GM23338 (cell line): ENCODE measurements at regions not wholly inside any gene's neighbourhood (a gene's known extent, or its start where the extent isn't known, plus 50 kb on each side); places are given as distances from the start of the nearest gene placed in this dataset.

ENCODE experiments used
- ATAC-seq: fragments of 200-7000 bp; cut with Tn5 transposase; 3 replicates; pipeline ENCODE4 v1.9.1; 2020
- DNase-seq: peaks from one replicate; pipeline ENCODE4 v3.0.0-alpha.2; 2015; ENCODE audit warnings: low spot score
- H2AFZ ChIP-seq: fragments of 200-600 bp; sonication (generic); 2 replicates; pipeline ENCODE4 v1.8.0; 2016; ENCODE audit warnings: antibody characterized with exemption, mild to moderate bottlenecking, moderate library complexity
- H3F3A ChIP-seq: fragments of 200-600 bp; sonication (generic); replicated peaks from 2 replicates; pipeline ENCODE4 v1.8.0; 2017; ENCODE audit warnings: antibody characterized with exemption, mixed run types, low read depth
- H3K27ac ChIP-seq: fragments of 200-600 bp; sonication (generic); 2 replicates; pipeline ENCODE4 v1.6.1; 2016; ENCODE audit warnings: low read depth
- H3K27me3 ChIP-seq: fragments of 200-600 bp; sonication (generic); 2 replicates; pipeline ENCODE4 v1.8.0; 2016; ENCODE audit warnings: mild to moderate bottlenecking, mixed run types, moderate library complexity; ENCODE audit not compliant: insufficient read depth
- H3K36me3 ChIP-seq: fragments of 200-600 bp; sonication (generic); 2 replicates; pipeline ENCODE4 v1.8.0; 2016; ENCODE audit warnings: mild to moderate bottlenecking; ENCODE audit not compliant: insufficient read depth
- H3K4me1 ChIP-seq: fragments of 200-600 bp; sonication (generic); 2 replicates; pipeline ENCODE4 v1.8.0; 2016; ENCODE audit warnings: mild to moderate bottlenecking, moderate library complexity; ENCODE audit not compliant: insufficient read depth
- H3K4me2 ChIP-seq: fragments of 200-600 bp; sonication (generic); 2 replicates; pipeline ENCODE4 v1.7.1; 2017; ENCODE audit warnings: mixed run types
- H3K4me3 ChIP-seq: fragments of 200-600 bp; sonication (generic); 2 replicates; pipeline ENCODE4 v1.6.1; 2016; ENCODE audit warnings: mixed run types
- H3K79me2 ChIP-seq: fragments of 200-600 bp; sonication (generic); replicated peaks from 2 replicates; pipeline ENCODE4 v1.8.0; 2017; ENCODE audit warnings: mild to moderate bottlenecking; ENCODE audit not compliant: insufficient read depth
- H3K9me2 ChIP-seq: fragments of 200-600 bp; sonication (generic); 2 replicates; pipeline ENCODE4 v1.8.0; 2017; ENCODE audit not compliant: insufficient read depth
- H4K20me1 ChIP-seq: fragments of 200-600 bp; sonication (generic); replicated peaks from 2 replicates; pipeline ENCODE4 v1.8.0; 2017; ENCODE audit warnings: mild to moderate bottlenecking; ENCODE audit not compliant: insufficient read depth
- H3K27ac Mint-ChIP-seq: 2 replicates; pipeline ENCODE4 v1.8.0; 2020; ENCODE audit warnings: inconsistent platforms, mild to moderate bottlenecking, moderate library complexity, mixed read lengths
- H3K27me3 Mint-ChIP-seq: 3 replicates; pipeline ENCODE4 v1.8.0; 2022; ENCODE audit warnings: low read depth, mild to moderate bottlenecking, moderate library complexity, mixed read lengths, inconsistent platforms; ENCODE audit not compliant: insufficient read depth, poor library complexity
- H3K36me3 Mint-ChIP-seq: 3 replicates; pipeline ENCODE4 v1.8.0; 2021; ENCODE audit warnings: low read depth, mild to moderate bottlenecking, inconsistent platforms, moderate library complexity, mixed read lengths
- H3K4me1 Mint-ChIP-seq: 3 replicates; pipeline ENCODE4 v1.8.0; 2020; ENCODE audit warnings: mild to moderate bottlenecking, inconsistent platforms, mixed read lengths
- H3K4me3 Mint-ChIP-seq: 3 replicates; pipeline ENCODE4 v1.8.0; 2021; ENCODE audit warnings: moderate library complexity, mild to moderate bottlenecking, inconsistent platforms, mixed read lengths
- H3K9me3 Mint-ChIP-seq: 3 replicates; pipeline ENCODE4 v1.8.0; 2020; ENCODE audit warnings: moderate library complexity, mild to moderate bottlenecking, inconsistent platforms, mixed read lengths
- EZH2 ChIP-seq: fragments of 200-600 bp; sonication (generic); IDR thresholded peaks from one replicate; pipeline ENCODE4 v1.8.0; 2017; ENCODE audit warnings: antibody characterized with exemption, mild to moderate bottlenecking, low read depth; ENCODE audit not compliant: unreplicated experiment
- EZH2phosphoT487 ChIP-seq: fragments of 200-600 bp; sonication (generic); IDR thresholded peaks from one replicate; pipeline ENCODE4 v1.8.1; 2018; ENCODE audit warnings: antibody characterized with exemption; ENCODE audit not compliant: unreplicated experiment
- JUNB ChIP-seq: IDR thresholded peaks from one replicate; pipeline ENCODE4 v1.6.1; 2016; ENCODE audit warnings: antibody characterized with exemption; ENCODE audit not compliant: unreplicated experiment
- NANOG ChIP-seq: IDR thresholded peaks from 2 replicates; pipeline ENCODE4 v1.6.1; 2016; ENCODE audit warnings: antibody characterized with exemption, borderline replicate concordance
- STAT1 ChIP-seq: IDR thresholded peaks from one replicate; pipeline ENCODE4 v1.6.1; 2016; ENCODE audit warnings: antibody characterized with exemption; ENCODE audit not compliant: unreplicated experiment
- ZNF114 ChIP-seq: fragments of 250-450 bp; sonication (Bioruptor Pico); IDR thresholded peaks from 2 replicates; pipeline ENCODE4 v1.5.0; 2020; ENCODE audit warnings: mild to moderate bottlenecking, moderate library complexity
- ZNF331 ChIP-seq: fragments of 250-450 bp; sonication (Bioruptor Pico); IDR thresholded peaks from 2 replicates; pipeline ENCODE4 v1.5.0; 2020; ENCODE audit warnings: low read depth, mild to moderate bottlenecking, moderate library complexity
- TF ChIP-seq, protein P1 (sequence below): IDR thresholded peaks from one replicate; pipeline ENCODE4 v1.6.1; 2018; ENCODE audit warnings: antibody characterized with exemption; ENCODE audit not compliant: unreplicated experiment
- TF ChIP-seq, protein P2 (sequence below), 2 experiments: fragments of 200-600 bp in 1 of 2; sonication (generic) in 1 of 2; conservative IDR thresholded peaks; 2 replicates each; pipeline versions ENCODE4 v1.5.1 to v1.6.1; 2016 to 2017; ENCODE audit warnings: antibody characterized with exemption in 2 of 2, low read depth in 2 of 2, mild to moderate bottlenecking in 2 of 2, moderate library complexity in 1 of 2
- TF ChIP-seq, protein P3 (sequence below): IDR thresholded peaks from 2 replicates; pipeline ENCODE4 v1.6.1; 2016; ENCODE audit warnings: antibody characterized with exemption

DNA sequence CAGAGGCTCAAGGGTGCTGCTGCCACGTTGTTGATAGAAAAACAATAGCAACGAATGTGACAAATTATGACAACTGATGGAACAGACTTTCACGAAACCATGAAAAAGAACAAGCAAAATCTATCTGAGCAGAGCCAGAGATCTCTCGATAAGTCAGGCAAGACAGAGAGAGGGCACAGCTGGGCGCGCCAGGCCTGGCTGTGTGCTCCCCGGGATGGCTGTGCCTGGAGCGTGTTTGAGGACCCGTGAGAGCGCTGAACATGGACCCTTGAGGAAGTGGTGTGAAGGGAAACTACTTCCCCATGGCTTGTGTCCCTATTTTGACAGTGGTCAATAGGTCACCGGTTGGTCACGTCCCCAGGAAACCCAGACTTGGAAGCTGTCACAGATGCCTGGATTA is 83.1 kb upstream of the FGF3 start (continued):
- TF ChIP-seq JUNB: no peak
- no peak for TF ChIP-seq STAT1
- TF ChIP-seq NANOG: no peak

DNA sequence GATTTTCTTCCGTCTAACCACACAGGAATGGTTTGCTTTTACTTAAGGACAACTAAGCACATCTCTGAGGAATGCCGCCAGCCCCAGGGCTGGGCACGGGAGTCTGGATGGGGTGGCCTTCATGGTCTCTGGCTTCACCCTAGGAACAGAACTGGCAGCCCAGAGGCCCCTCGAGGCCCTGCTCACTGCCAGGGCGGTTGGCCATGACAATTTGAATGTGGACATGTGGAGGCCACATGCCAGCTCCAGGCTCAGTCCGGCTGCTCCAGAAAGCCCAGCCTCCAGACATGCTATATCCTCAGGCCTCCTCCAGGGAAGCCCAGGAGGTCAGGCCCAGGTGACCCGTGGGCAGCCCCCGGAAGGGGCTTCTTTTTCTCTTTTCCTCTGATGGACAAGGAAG is 84.0 kb upstream of the FGF3 start:
- Histone ChIP-seq H3K27me3 (no peaks in the 10 kb centered on the region), H4K20me1 (no peaks in the 10 kb centered on the region), H2AFZ (no peak overlapping the region), H3F3A (no peaks in the 10 kb centered on the region), H3K9me2 (no peaks in the 10 kb centered on the region), H3K79me2 (no peaks in the 10 kb centered on the region), H3K27ac (no peak overlapping the region), H3K4me3 (no peak overlapping the region), H3K36me3 (no peaks in the 10 kb centered on the region), H3K4me1 (no peaks in the 10 kb centered on the region), H3K4me2 (no peak overlapping the region)
- Mint-ChIP-seq H3K4me3 (no peak overlapping the region), H3K27me3 (peaks cover 3% of the 10 kb centered on the region), H3K27ac (no peak overlapping the region), H3K36me3 (no peaks in the 10 kb centered on the region; the same call in 2 of the 3 replicates), H3K4me1 (peaks cover 2% of the 10 kb centered on the region; the same call in 1 of the 3 replicates), H3K9me3 (peaks cover 2% of the 10 kb centered on the region; the same call in 2 of the 3 replicates)
- no peak for ATAC-seq
- TF ChIP-seq EZH2: no peak
- DNase-seq: no peak

DNA sequence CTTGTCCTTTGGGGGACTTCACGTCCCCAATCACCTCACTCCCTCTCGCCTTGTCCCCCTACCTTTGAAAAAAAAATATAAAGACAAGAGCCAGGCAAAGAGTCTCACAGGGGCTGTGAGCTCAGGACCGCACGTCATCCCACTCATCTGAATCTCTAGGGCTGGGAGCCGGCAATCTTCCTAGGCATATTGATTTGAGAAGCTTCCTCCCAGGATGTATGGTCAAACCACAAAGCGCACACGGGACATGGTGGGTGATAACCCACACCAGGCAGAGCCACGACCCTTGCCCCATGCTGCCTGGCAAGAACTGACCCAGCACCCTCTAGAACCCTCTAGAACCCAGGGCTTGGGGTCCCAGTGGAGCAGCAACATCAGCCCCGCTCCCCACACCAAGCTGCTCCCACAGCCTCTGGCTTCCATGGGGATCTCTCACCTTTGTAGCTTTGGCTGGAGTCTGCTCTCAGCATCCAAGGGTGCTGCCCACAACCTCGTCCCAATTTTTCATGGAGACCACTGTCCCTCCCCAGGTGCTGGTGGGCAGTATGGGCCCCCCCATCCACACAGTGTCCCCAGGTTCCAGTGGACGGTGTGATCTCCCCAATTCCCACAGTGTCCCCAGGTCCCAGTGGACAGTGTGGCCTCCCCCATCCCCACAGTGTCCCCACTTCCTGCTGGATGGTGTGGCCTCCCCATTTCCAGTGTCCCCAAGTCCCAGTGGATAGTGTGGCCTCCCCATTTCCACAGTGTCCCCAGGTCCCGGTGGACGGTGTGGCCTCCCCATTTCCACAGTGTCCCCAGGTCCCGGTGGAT is 85.2 kb upstream of the FGF3 start:
- H3K4me1 ChIP-seq: no peaks in the 10 kb centered on the region
- no peaks in the 10 kb centered on the region for H3K27me3 ChIP-seq
- H3F3A ChIP-seq: no peaks in the 10 kb centered on the region
- ATAC-seq: no peak
- no peaks in the 10 kb centered on the region for H3K79me2 ChIP-seq
- Mint-ChIP-seq H3K27me3 (peaks cover 3% of the 10 kb centered on the region), H3K4me1 (peaks cover 2% of the 10 kb centered on the region; the same call in 1 of the 3 replicates), H3K36me3 (no peaks in the 10 kb centered on the region), H3K4me3 (no peak overlapping the region), H3K9me3 (no peaks in the 10 kb centered on the region), H3K27ac (no peak overlapping the region)
- H3K4me2 ChIP-seq: no peak overlapping the region
- no peaks in the 10 kb centered on the region for H3K9me2 ChIP-seq
- no peaks in the 10 kb centered on the region for H3K36me3 ChIP-seq
- no peak overlapping the region for H2AFZ ChIP-seq
- H3K27ac ChIP-seq: no peak overlapping the region
- no peak overlapping the region for H3K4me3 ChIP-seq
- no peaks in the 10 kb centered on the region for H4K20me1 ChIP-seq
- DNase-seq: no peak
- TF ChIP-seq ZNF331 (CRISPR knock-in tag) (no peak), EZH2phosphoT487 (no peak), ZNF114 (no peak), STAT1 (no peak)
- TF ChIP-seq, protein P1, sequence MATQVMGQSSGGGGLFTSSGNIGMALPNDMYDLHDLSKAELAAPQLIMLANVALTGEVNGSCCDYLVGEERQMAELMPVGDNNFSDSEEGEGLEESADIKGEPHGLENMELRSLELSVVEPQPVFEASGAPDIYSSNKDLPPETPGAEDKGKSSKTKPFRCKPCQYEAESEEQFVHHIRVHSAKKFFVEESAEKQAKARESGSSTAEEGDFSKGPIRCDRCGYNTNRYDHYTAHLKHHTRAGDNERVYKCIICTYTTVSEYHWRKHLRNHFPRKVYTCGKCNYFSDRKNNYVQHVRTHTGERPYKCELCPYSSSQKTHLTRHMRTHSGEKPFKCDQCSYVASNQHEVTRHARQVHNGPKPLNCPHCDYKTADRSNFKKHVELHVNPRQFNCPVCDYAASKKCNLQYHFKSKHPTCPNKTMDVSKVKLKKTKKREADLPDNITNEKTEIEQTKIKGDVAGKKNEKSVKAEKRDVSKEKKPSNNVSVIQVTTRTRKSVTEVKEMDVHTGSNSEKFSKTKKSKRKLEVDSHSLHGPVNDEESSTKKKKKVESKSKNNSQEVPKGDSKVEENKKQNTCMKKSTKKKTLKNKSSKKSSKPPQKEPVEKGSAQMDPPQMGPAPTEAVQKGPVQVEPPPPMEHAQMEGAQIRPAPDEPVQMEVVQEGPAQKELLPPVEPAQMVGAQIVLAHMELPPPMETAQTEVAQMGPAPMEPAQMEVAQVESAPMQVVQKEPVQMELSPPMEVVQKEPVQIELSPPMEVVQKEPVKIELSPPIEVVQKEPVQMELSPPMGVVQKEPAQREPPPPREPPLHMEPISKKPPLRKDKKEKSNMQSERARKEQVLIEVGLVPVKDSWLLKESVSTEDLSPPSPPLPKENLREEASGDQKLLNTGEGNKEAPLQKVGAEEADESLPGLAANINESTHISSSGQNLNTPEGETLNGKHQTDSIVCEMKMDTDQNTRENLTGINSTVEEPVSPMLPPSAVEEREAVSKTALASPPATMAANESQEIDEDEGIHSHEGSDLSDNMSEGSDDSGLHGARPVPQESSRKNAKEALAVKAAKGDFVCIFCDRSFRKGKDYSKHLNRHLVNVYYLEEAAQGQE: no peak
- TF ChIP-seq, protein P2, sequence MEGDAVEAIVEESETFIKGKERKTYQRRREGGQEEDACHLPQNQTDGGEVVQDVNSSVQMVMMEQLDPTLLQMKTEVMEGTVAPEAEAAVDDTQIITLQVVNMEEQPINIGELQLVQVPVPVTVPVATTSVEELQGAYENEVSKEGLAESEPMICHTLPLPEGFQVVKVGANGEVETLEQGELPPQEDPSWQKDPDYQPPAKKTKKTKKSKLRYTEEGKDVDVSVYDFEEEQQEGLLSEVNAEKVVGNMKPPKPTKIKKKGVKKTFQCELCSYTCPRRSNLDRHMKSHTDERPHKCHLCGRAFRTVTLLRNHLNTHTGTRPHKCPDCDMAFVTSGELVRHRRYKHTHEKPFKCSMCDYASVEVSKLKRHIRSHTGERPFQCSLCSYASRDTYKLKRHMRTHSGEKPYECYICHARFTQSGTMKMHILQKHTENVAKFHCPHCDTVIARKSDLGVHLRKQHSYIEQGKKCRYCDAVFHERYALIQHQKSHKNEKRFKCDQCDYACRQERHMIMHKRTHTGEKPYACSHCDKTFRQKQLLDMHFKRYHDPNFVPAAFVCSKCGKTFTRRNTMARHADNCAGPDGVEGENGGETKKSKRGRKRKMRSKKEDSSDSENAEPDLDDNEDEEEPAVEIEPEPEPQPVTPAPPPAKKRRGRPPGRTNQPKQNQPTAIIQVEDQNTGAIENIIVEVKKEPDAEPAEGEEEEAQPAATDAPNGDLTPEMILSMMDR (conservative IDR thresholded peaks at IDR 0.05; ENCODE audit: low read depth in 2 of 2): no peak
- TF ChIP-seq, protein P3, sequence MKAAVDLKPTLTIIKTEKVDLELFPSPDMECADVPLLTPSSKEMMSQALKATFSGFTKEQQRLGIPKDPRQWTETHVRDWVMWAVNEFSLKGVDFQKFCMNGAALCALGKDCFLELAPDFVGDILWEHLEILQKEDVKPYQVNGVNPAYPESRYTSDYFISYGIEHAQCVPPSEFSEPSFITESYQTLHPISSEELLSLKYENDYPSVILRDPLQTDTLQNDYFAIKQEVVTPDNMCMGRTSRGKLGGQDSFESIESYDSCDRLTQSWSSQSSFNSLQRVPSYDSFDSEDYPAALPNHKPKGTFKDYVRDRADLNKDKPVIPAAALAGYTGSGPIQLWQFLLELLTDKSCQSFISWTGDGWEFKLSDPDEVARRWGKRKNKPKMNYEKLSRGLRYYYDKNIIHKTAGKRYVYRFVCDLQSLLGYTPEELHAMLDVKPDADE: no peak
